Transverse colon (tissue), 3 donors: ENCODE measurements at regions not wholly inside any gene's neighbourhood (a gene's known extent, or its start where the extent isn't known, plus 50 kb on each side); places are given as distances from the start of the nearest gene placed in this dataset.

Source experiments
- EP300 ChIP-seq: sonication (generic); formaldehyde crosslinking; IDR thresholded peaks from one replicate; pipeline ENCODE4 v1.6.1; 2017; ENCODE audit warnings: antibody characterized with exemption, low read depth
- POLR2A ChIP-seq: fragments of 450-650 bp; IDR thresholded peaks from one replicate; pipeline ENCODE4 v1.6.1; 2016; ENCODE audit warnings: antibody characterized with exemption, mild to moderate bottlenecking, moderate library complexity
- TF ChIP-seq, protein P1 (sequence below), 5 experiments: fragments of 200-600 bp in 3 of 5; fragments of 450-650 bp in 2 of 5; sonication (generic) in 3 of 5; IDR thresholded peaks; 1 replicate in 2 of 5; 2 replicates in 3 of 5; pipeline ENCODE4 v1.5.1; 2016 to 2017; ENCODE audit warnings: antibody characterized with exemption in 5 of 5, inconsistent platforms in 3 of 5, mild to moderate bottlenecking in 2 of 5, moderate library complexity in 1 of 5

DNA sequence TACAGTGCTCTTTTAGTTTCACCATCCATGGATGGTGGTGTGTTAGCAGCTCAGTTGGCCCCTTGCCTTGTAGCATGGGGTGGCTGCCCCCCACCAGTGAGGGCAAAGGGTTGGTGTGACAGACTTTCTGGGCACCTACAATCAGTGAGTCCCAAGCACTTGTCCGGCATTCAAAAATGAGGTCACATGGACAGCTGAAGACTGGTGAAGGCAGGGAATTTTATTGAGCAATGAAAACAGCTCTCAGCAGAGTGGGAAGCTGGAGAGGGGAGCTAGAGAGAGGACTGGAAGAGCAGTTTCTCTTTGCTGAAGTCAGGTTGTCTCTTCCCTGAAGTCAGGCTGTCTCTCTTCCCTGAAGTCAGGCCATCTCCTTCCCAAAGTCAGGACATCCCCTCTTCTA lies 1053.2 kb downstream of the SLITRK1 start:
- TF ChIP-seq, protein P1, sequence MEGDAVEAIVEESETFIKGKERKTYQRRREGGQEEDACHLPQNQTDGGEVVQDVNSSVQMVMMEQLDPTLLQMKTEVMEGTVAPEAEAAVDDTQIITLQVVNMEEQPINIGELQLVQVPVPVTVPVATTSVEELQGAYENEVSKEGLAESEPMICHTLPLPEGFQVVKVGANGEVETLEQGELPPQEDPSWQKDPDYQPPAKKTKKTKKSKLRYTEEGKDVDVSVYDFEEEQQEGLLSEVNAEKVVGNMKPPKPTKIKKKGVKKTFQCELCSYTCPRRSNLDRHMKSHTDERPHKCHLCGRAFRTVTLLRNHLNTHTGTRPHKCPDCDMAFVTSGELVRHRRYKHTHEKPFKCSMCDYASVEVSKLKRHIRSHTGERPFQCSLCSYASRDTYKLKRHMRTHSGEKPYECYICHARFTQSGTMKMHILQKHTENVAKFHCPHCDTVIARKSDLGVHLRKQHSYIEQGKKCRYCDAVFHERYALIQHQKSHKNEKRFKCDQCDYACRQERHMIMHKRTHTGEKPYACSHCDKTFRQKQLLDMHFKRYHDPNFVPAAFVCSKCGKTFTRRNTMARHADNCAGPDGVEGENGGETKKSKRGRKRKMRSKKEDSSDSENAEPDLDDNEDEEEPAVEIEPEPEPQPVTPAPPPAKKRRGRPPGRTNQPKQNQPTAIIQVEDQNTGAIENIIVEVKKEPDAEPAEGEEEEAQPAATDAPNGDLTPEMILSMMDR (IDR thresholded peaks at IDR 0.05) = no peak
- TF ChIP-seq EP300 (no peak), POLR2A (no peak)
